Vagina (tissue), 2 donors: ENCODE measurements at regions not wholly inside any gene's neighbourhood (a gene's known extent, or its start where the extent isn't known, plus 50 kb on each side); places are given as distances from the start of the nearest gene placed in this dataset.

Experiments
- CTCF ChIP-seq, 3 experiments: fragments of 450-650 bp in 2 of 3; fragments of 200-600 bp in 1 of 3; sonication (generic) in 1 of 3; IDR thresholded peaks; one replicate each; pipeline ENCODE4 v1.5.1; 2017 to 2019; ENCODE audit warnings: antibody characterized with exemption in 3 of 3, mild to moderate bottlenecking in 2 of 3, moderate library complexity in 2 of 3
- POLR2A ChIP-seq, 2 donors: fragments of 450-650 bp; IDR thresholded peaks; one replicate each; pipeline ENCODE4 v1.6.1; 2017; ENCODE audit warnings: antibody characterized with exemption in 2 of 2, mild to moderate bottlenecking in 2 of 2, moderate library complexity in 2 of 2
- POLR2AphosphoS5 ChIP-seq, 2 donors: sonication (generic); formaldehyde crosslinking; IDR thresholded peaks; one replicate each; pipeline ENCODE4 v1.9.0; 2017; ENCODE audit warnings: antibody characterized with exemption in 2 of 2, mild to moderate bottlenecking in 2 of 2, low read depth in 1 of 2; ENCODE audit not compliant: insufficient read depth in 1 of 2

- TF ChIP-seq CTCF (IDR thresholded peaks at IDR 0.05) (no peak), POLR2A (IDR thresholded peaks at IDR 0.05) (no peak), POLR2AphosphoS5 (IDR thresholded peaks at IDR 0.05; ENCODE audit: insufficient read depth in 1 of 2, low read depth in 1 of 2) (no peak)
Observed at GRCh38 chr5:133863857-133864585, 104.4 kb downstream of the C5orf15 start.
